GM19239 (cell line): ENCODE measurements at regions not wholly inside any gene's neighbourhood (a gene's known extent, or its start where the extent isn't known, plus 50 kb on each side); places are given as distances from the start of the nearest gene placed in this dataset.
A peak's percentile ranks its signal among the peaks of the same experiment; 100 is the strongest.

Experiments used
- DNase-seq: peaks from one replicate; pipeline ENCODE4 v3.0.0; 2011; ENCODE audit warnings: low spot score; ENCODE audit not compliant: insufficient read length
- FAIRE-seq: peaks from 2 replicates; lab custom pipeline; 2011; peaks lifted over from hg19 to GRCh38; lab: Jason Lieb, UNC

DNA sequence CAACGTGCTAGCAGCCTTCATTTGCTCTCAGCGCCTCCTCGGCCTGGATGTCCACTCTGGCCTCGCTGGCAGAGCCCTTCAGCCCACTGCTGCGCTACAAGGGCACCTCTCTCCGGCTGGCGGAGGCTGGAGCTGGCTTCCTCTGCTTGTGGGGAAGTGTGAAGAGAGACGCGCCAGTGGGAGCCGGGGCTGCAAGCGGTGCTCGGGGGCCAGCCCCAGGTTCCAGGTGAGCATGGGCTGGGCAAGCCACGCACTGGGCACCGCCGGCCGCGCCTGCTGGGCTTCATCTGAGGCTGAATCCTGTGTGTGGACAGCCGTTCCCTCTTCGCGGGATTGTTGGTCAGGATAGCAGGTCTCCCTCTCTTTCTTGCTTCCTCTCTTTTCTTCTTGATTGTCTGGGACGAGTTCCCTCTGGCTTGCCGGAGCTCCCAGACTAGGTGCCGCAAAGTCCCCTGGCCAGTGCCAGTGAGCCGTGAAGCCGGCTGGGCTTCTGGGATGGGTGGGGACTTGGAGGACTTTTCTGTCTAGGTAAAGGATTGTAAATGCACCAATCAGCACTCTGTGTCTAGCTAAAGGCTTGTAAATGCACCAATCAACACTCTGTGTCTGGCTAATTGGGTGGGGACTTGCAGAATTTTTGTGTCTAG lies 165.0 kb downstream of the HEPH start:
- DNase-seq (no peak), FAIRE-seq (no peak)

DNA sequence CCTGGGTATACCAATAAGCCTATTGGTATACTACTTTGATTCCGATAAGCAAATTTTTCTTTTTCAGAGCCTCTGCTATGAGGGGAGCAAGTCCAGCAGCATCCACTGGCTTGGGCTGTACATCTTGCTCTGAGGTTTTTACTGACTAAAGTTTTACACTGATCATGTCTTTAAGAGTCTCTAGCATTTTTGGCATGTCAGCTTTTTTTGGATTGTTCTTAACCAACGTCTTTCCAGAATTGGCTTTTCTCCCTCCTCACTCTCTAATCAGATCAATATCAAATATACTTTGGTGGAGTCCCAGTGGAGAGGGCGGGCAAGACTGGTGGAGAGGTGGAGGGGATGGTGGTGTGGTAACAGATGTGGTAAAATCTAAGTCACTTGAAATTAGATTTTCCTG lies 196.8 kb downstream of the HEPH start:
- DNase-seq = no peak
- peak; percentile 71 for FAIRE-seq

DNA sequence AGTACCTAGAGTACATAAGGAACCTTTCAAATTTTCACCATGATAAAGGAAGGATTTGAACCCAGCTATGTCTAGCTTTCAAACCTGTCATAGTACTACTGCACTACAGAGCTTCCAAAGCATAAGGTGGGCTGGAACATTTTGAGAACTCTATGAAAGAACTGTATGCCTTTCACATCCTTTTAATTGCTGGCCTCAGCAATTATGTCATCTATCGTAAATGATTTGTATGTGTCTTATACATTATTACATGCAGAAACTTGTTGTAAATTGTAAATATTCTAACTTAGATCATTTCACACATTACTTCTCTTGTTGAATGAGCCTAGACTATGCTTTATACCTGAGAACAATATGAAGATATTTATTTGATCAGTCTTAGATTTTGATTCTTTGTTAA lies 220.7 kb downstream of the HEPH start:
- DNase-seq (no peak), FAIRE-seq (no peak)

DNA sequence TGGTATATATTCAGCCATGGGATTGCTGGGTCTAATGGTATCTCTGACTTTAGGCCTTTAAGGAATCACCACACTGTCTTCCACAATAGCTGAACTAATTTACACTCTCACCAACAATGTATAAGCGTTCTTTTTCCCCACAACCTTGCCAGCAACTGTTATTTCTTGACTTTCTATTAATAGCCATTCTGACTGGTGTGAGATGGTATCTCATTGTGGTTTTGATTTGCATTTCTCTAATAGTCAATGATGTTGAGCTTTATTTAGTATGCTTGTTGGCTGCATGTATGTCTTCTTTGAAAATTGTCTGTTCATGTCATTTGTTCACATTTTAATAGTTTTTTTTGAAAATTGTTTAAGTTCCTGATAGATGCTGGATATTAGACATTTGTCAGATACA lies 235.2 kb downstream of the HEPH start:
- peak; percentile 58 for FAIRE-seq
- DNase-seq = no peak

DNA sequence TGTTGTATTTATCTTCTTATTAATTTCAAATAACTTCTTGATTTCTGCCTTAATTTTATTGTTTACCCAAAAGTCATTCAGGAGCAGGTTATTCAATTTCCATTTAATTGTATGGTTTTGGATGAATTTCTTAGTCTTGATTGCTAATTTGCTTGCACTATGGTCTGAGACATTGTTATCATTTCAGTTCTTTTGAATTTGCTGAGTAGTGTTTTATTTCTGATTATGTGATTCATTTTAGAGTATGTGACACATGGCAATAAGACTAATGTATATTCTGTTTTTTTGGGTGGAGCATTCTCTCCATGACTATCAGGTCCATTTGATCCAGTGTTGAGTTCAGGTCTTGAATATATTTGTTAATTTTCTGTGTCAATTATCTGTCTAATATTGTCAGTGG lies 236.7 kb downstream of the EDA2R start:
- no peak for FAIRE-seq
- DNase-seq = no peak

DNA sequence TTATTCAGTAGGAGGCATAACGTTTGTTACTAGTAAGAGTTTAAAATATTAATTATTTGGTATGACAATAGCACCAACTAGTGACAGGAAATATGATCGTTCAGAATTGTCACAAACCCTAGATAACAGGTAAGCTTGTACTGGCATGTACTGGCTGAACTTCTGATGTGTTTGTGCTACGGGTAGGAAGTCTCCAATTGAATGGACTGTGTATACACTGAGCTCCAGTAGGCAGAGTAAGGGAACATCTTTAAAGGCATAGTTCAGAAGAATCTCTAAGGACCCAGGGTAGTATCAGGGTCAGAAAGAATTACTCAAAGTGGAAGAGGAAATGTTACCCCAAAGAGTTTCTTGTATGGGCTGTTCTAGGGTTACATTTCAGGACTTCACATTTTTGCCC lies 230.4 kb downstream of the EDA2R start:
- peak; percentile 92 for FAIRE-seq
- no peak for DNase-seq

DNA sequence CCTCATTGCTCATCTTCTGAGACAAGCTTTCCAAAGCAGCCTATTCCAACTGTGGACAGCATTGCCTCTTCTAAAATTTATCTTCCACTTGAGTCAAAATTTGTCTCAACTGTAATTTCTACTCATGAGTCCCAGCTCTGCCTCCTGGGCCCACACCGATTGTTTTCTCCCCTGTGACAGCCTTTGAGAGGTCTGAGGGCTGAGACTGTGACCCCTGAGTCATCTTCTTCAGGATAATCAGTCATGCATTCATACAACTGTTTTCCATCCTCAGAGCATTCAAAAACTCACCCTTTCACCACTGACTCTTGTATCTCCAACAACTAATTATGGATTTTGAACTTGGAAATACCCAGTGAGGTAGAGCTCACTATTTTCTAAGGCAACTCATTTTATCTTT lies 228.1 kb downstream of the EDA2R start:
- DNase-seq = no peak
- peak; percentile 54 for FAIRE-seq
